ENCODE measurements at regions not wholly inside any gene's neighbourhood (a gene's known extent, or its start where the extent isn't known, plus 50 kb on each side); places are given as distances from the start of the nearest gene placed in this dataset.

GRCh38 chr13:62142048-62142447 is 726.4 kb upstream of the PCDH20 start:
- TF ChIP-seq, protein P1, sequence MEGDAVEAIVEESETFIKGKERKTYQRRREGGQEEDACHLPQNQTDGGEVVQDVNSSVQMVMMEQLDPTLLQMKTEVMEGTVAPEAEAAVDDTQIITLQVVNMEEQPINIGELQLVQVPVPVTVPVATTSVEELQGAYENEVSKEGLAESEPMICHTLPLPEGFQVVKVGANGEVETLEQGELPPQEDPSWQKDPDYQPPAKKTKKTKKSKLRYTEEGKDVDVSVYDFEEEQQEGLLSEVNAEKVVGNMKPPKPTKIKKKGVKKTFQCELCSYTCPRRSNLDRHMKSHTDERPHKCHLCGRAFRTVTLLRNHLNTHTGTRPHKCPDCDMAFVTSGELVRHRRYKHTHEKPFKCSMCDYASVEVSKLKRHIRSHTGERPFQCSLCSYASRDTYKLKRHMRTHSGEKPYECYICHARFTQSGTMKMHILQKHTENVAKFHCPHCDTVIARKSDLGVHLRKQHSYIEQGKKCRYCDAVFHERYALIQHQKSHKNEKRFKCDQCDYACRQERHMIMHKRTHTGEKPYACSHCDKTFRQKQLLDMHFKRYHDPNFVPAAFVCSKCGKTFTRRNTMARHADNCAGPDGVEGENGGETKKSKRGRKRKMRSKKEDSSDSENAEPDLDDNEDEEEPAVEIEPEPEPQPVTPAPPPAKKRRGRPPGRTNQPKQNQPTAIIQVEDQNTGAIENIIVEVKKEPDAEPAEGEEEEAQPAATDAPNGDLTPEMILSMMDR (IDR thresholded peaks at IDR 0.05 in 4 of 5, conservative IDR thresholded peaks at IDR 0.05 in 1 of 5) = no peak
- no peak for TF ChIP-seq POLR2A (IDR thresholded peaks at IDR 0.05)

All from gastrocnemius medialis (tissue), 4 donors.